Tibial artery (tissue), 4 donors: ENCODE measurements at regions not wholly inside any gene's neighbourhood (a gene's known extent, or its start where the extent isn't known, plus 50 kb on each side); places are given as distances from the start of the nearest gene placed in this dataset.

Experiments used
- DNase-seq, 2 donors: peaks; one replicate each; pipeline ENCODE4 v3.0.0-alpha.2; 2019
- H3K27ac ChIP-seq, 2 donors: fragments of 200-600 bp; sonication (generic) in 1 of 2; 1 replicate in 1 of 2; 2 replicates in 1 of 2; pipeline ENCODE4 v1.5.1; 2018 to 2019; ENCODE audit warnings: mild to moderate bottlenecking in 1 of 2
- H3K27me3 ChIP-seq, 2 donors: fragments of 200-600 bp; sonication (generic) in 1 of 2; one replicate each; pipeline versions ENCODE4 v1.5.1 to v1.6.0; 2016 to 2019
- H3K36me3 ChIP-seq, 3 donors: fragments of 200-600 bp; sonication (generic) in 2 of 3; one replicate each; pipeline ENCODE4 v1.5.1; 2016 to 2019; ENCODE audit warnings: mild to moderate bottlenecking in 2 of 3
- H3K4me1 ChIP-seq, 4 donors: fragments of 200-600 bp; sonication (generic) in 2 of 4; 1 replicate in 3 of 4; 2 replicates in 1 of 4; pipeline ENCODE4 v1.5.1; 2016 to 2019
- H3K4me3 ChIP-seq, 2 donors: fragments of 200-600 bp; sonication (generic) in 1 of 2; 1 replicate in 1 of 2; 2 replicates in 1 of 2; pipeline ENCODE4 v1.5.1; 2018 to 2019; ENCODE audit warnings: mild to moderate bottlenecking in 2 of 2
- H3K9me3 ChIP-seq, 3 donors: fragments of 200-600 bp; sonication (generic) in 1 of 3; one replicate each; pipeline ENCODE4 v1.5.1; 2016 to 2019
- CTCF ChIP-seq, 2 experiments: fragments of 200-600 bp in 1 of 2; fragments of 450-650 bp in 1 of 2; IDR thresholded peaks; one replicate each; pipeline ENCODE4 v1.5.1; 2017 to 2019; ENCODE audit warnings: antibody characterized with exemption in 2 of 2, mild to moderate bottlenecking in 1 of 2, moderate library complexity in 1 of 2
- intact Hi-C: fragments of 100-400 bp; cut with DNase I; formaldehyde crosslinking; loops from one replicate; pipeline ENCODE4 v1.15.0; 2023; ENCODE audit warnings: low total_unique reads

- Histone ChIP-seq H3K4me1 (peaks cover 0 to 11% (median 7%) of the 10 kb centered on the region in 4 donors), H3K9me3 (peaks cover 0 to 12% (median 6%) of the 10 kb centered on the region in 3 donors), H3K36me3 (no peaks in the 10 kb centered on the region), H3K4me3 (no peak overlapping the region), H3K27me3 (no peaks in the 10 kb centered on the region), H3K27ac (no peak overlapping the region)
- no peak for TF ChIP-seq CTCF (IDR thresholded peaks at IDR 0.05)
- no peak for DNase-seq
- intact Hi-C loops: no loop called here
Measured at GRCh38 chr20:57768519-57768918, 58.7 kb upstream of the PMEPA1 start.

- H3K4me3 ChIP-seq: no peak overlapping the region
- H3K4me1 ChIP-seq: peaks cover 0 to 5% (median 3%) of the 10 kb centered on the region in 4 donors
- no peak overlapping the region for H3K27ac ChIP-seq
- no peaks in the 10 kb centered on the region for H3K27me3 ChIP-seq
- peaks cover 0 to 12% (median 6%) of the 10 kb centered on the region in 3 donors for H3K9me3 ChIP-seq
- no peaks in the 10 kb centered on the region for H3K36me3 ChIP-seq
- TF ChIP-seq CTCF (IDR thresholded peaks at IDR 0.05): no peak
- no peak for DNase-seq
- intact Hi-C loops: no loop called here
Measured at GRCh38 chr20:57767441-57767840, 57.6 kb upstream of the PMEPA1 start.

- intact Hi-C loops: no loop called here
- peaks cover 0 to 12% (median 6%) of the 10 kb centered on the region in 3 donors for H3K9me3 ChIP-seq
- H3K27ac ChIP-seq: no peak overlapping the region
- H3K36me3 ChIP-seq: no peaks in the 10 kb centered on the region
- H3K4me3 ChIP-seq: no peak overlapping the region
- H3K4me1 ChIP-seq: no peaks in the 10 kb centered on the region
- no peak for TF ChIP-seq CTCF (IDR thresholded peaks at IDR 0.05)
- H3K27me3 ChIP-seq: no peaks in the 10 kb centered on the region
- no peak for DNase-seq
Measured at GRCh38 chr20:57763235-57763595, 53.4 kb upstream of the PMEPA1 start.

GRCh38 chr20:57762531-57763234, 52.9 kb upstream of the PMEPA1 start:
- DNase-seq: peak in 1 of 2 donors; percentile 23
- H3K4me1 ChIP-seq: no peaks in the 10 kb centered on the region
- H3K9me3 ChIP-seq: peaks cover 0 to 12% (median 6%) of the 10 kb centered on the region in 3 donors
- no peak overlapping the region for H3K27ac ChIP-seq
- H3K36me3 ChIP-seq: no peaks in the 10 kb centered on the region
- intact Hi-C loops: no loop called here
- TF ChIP-seq CTCF (IDR thresholded peaks at IDR 0.05): no peak
- H3K4me3 ChIP-seq: no peak overlapping the region
- H3K27me3 ChIP-seq: no peaks in the 10 kb centered on the region

GRCh38 chr20:57761413-57761734, 51.6 kb upstream of the PMEPA1 start:
- H3K4me1 ChIP-seq: peaks cover 0 to 2% (median 0%) of the 10 kb centered on the region in 4 donors
- peaks cover 0 to 16% (median 6%) of the 10 kb centered on the region in 3 donors for H3K9me3 ChIP-seq
- TF ChIP-seq CTCF (IDR thresholded peaks at IDR 0.05): no peak
- no peak overlapping the region for H3K4me3 ChIP-seq
- H3K36me3 ChIP-seq: no peaks in the 10 kb centered on the region
- H3K27ac ChIP-seq: no peak overlapping the region
- intact Hi-C loops: no loop called here
- no peak for DNase-seq
- H3K27me3 ChIP-seq: no peaks in the 10 kb centered on the region
